IMR-90 (cell line): ENCODE measurements at regions not wholly inside any gene's neighbourhood (a gene's known extent, or its start where the extent isn't known, plus 50 kb on each side); places are given as distances from the start of the nearest gene placed in this dataset.

Experiments
- ATAC-seq: fragments of 200-7000 bp; cut with Tn5 transposase; 2 replicates; pipeline ENCODE4 v1.9.1; 2020; ENCODE audit warnings: low read depth, mild to moderate bottlenecking, moderate library complexity
- BruUV-seq: library from RNA; stranded (reverse); fragments of 400-500 nt; replicated peaks from 2 replicates; lab custom pipeline; 2021; lab: Mats Ljungman, UMichigan
- CTCF ChIA-PET: fragments of 300-600 bp; formaldehyde crosslinking; extraction: SDS; loops from one replicate; lab custom pipeline; 2021; ENCODE audit warnings: antibody characterized with exemption; lab: Yijun Ruan, JAX
- POLR2A ChIA-PET: fragments of 300-600 bp; sonication (Branson Sonifier 250); formaldehyde crosslinking; loops from one replicate; lab custom pipeline; 2022; ENCODE audit warnings: antibody characterized with exemption; ENCODE audit not compliant: unreplicated experiment; lab: Charles Lee
- DNase-seq: peaks from one replicate; pipeline ENCODE4 v3.0.0; 2013
- H2AFZ ChIP-seq: replicated peaks from 2 replicates; pipeline ENCODE3; 2013; ENCODE audit warnings: low read length, mild to moderate bottlenecking; ENCODE audit not compliant: poor library complexity
- H2AK5ac ChIP-seq: 2 replicates; pipeline ENCODE4 v1.6.1; 2013; ENCODE audit warnings: low read depth, low read length, inconsistent platforms
- H2AK9ac ChIP-seq: replicated peaks from 2 replicates; pipeline ENCODE3; 2013; ENCODE audit warnings: mild to moderate bottlenecking, low read depth, low read length, moderate library complexity; ENCODE audit not compliant: poor library complexity
- H2BK120ac ChIP-seq: 2 replicates; pipeline ENCODE4 v1.6.1; 2013; ENCODE audit warnings: low read depth, low read length, inconsistent platforms
- H2BK15ac ChIP-seq: 3 replicates; pipeline ENCODE4 v1.6.1; 2013; ENCODE audit warnings: low read depth, low read length, inconsistent platforms
- H2BK20ac ChIP-seq: 2 replicates; pipeline ENCODE4 v1.6.1; 2013; ENCODE audit warnings: low read depth, mild to moderate bottlenecking, inconsistent platforms, low read length, moderate library complexity
- H2BK5ac ChIP-seq: 2 replicates; pipeline ENCODE4 v1.6.1; 2013; ENCODE audit warnings: mild to moderate bottlenecking, low read depth, low read length, inconsistent platforms; ENCODE audit not compliant: poor library complexity, severe bottlenecking
- H3K14ac ChIP-seq: replicated peaks from 2 replicates; pipeline ENCODE4 v1.6.1; 2013; ENCODE audit warnings: low read depth, low read length, inconsistent platforms
- H3K18ac ChIP-seq: 2 replicates; pipeline ENCODE4 v1.6.1; 2013; ENCODE audit warnings: low read depth, low read length, control low read depth
- H3K23ac ChIP-seq: 2 replicates; pipeline ENCODE4 v1.6.1; 2013; ENCODE audit warnings: low read depth, low read length, inconsistent platforms
- H3K27ac ChIP-seq: 2 replicates; pipeline ENCODE4 v1.5.1; 2013; ENCODE audit warnings: mild to moderate bottlenecking, control low read depth, low read length; ENCODE audit not compliant: insufficient read depth
- H3K27me3 ChIP-seq: 2 replicates; pipeline ENCODE4 v1.6.1; 2013; ENCODE audit warnings: low read length; ENCODE audit not compliant: control insufficient read depth, insufficient read depth
- H3K36me3 ChIP-seq: 2 replicates; pipeline ENCODE4 v1.6.1; 2013; ENCODE audit warnings: low read length, mixed read lengths; ENCODE audit not compliant: control insufficient read depth, insufficient read depth
- H3K4ac ChIP-seq: 2 replicates; pipeline ENCODE4 v1.6.1; 2013; ENCODE audit warnings: low read depth, low read length, inconsistent platforms
- H3K4me1 ChIP-seq: 2 replicates; pipeline ENCODE4 v1.6.1; 2013; ENCODE audit warnings: low read length, mixed read lengths; ENCODE audit not compliant: control insufficient read depth, insufficient read depth
- H3K4me2 ChIP-seq: 2 replicates; pipeline ENCODE4 v1.6.1; 2013; ENCODE audit warnings: low read depth, mild to moderate bottlenecking, control low read depth, low read length, moderate library complexity
- H3K4me3 ChIP-seq: 2 replicates; pipeline ENCODE4 v1.5.1; 2013; ENCODE audit warnings: low read depth, mild to moderate bottlenecking, control low read depth, low read length, moderate library complexity; ENCODE audit not compliant: insufficient read depth
- H3K56ac ChIP-seq: 2 replicates; pipeline ENCODE4 v1.6.1; 2013; ENCODE audit warnings: low read length, inconsistent platforms; ENCODE audit not compliant: insufficient read depth; ENCODE audit errors: extremely low read depth
- H3K79me1 ChIP-seq, 2 experiments: 2 replicates each; pipeline ENCODE4 v1.6.1; 2013; ENCODE audit warnings: low read length in 2 of 2, inconsistent platforms in 1 of 2, low read depth in 1 of 2
- H3K9ac ChIP-seq: 2 replicates; pipeline ENCODE4 v1.6.1; 2013; ENCODE audit warnings: low read depth, low read length, control low read depth
- H3K9me1 ChIP-seq: 2 replicates; pipeline ENCODE4 v1.6.1; 2013; ENCODE audit warnings: low read length, inconsistent platforms; ENCODE audit not compliant: insufficient read depth
- H3K9me3 ChIP-seq: 2 replicates; pipeline ENCODE4 v1.6.1; 2013; ENCODE audit warnings: low read length; ENCODE audit not compliant: control insufficient read depth, insufficient read depth
- H4K20me1 ChIP-seq: 2 replicates; pipeline ENCODE4 v1.6.1; 2013; ENCODE audit warnings: low read length, inconsistent platforms; ENCODE audit not compliant: insufficient read depth
- H4K5ac ChIP-seq: 2 replicates; pipeline ENCODE4 v1.6.1; 2013; ENCODE audit warnings: mild to moderate bottlenecking, low read depth, low read length, control low read depth
- H4K8ac ChIP-seq, 2 experiments: 2 replicates each; pipeline ENCODE4 v1.6.1; 2013; ENCODE audit warnings: low read depth in 2 of 2, low read length in 2 of 2, control low read depth in 1 of 2, inconsistent platforms in 1 of 2
- H4K91ac ChIP-seq: 2 replicates; pipeline ENCODE4 v1.6.1; 2013; ENCODE audit warnings: low read depth, low read length, inconsistent platforms; ENCODE audit not compliant: insufficient read depth
- WGBS, 2 experiments: methylation state at CpG; one replicate each; pipeline versions ENCODE4 v1.1.5 to v1.1.7; 2013; ENCODE audit warnings: missing lambda C conversion rate in 2 of 2; ENCODE audit not compliant: insufficient read length in 1 of 2; ENCODE audit errors: extremely low coverage in 2 of 2; 5-methylcytosine and 5-hydroxymethylcytosine counted together
- dilution Hi-C: fragments of 300-500 bp; cut with HindIII; formaldehyde crosslinking; loops from one replicate; pipeline ENCODE4 v1.14.3; 2018; ENCODE audit warnings: low sequenced_read_pairs; ENCODE audit not compliant: unreplicated experiment
- in situ Hi-C: fragments of 300-500 bp; cut with MboI; formaldehyde crosslinking; loops from 3 replicates; pipeline ENCODE4 v1.14.3; 2019; ENCODE audit warnings: low sequenced_read_pairs, inconsistent platforms, mixed read lengths
- intact Hi-C: fragments of 100-400 bp; cut with micrococcal nuclease; formaldehyde crosslinking; loops from 2 replicates; pipeline ENCODE4 v1.10.0; 2022
- TF ChIP-seq, protein P1 (sequence below): conservative IDR thresholded peaks from 2 replicates; pipeline ENCODE4 v1.5.1; 2012; ENCODE audit warnings: mild to moderate bottlenecking, low read depth, low read length, improper control_type of control experiment

GRCh38 chr2:14232217-14232616 is 400.3 kb upstream of the LRATD1 start:
- H3K9ac ChIP-seq, result no peak overlapping the region
- no TSS peak for BruUV-seq
- H2BK20ac ChIP-seq, result no peak overlapping the region
- in situ Hi-C loops (no loop called here), intact Hi-C loops (no loop called here), dilution Hi-C loops (no loop called here)
- no peak overlapping the region for H3K14ac ChIP-seq
- ChIA-PET POLR2A (no interaction called here), CTCF (no interaction called here)
- no peak overlapping the region for H3K23ac ChIP-seq
- peaks cover 11% of the 10 kb centered on the region for H3K9me3 ChIP-seq
- DNase-seq, result no peak
- no peak overlapping the region for H3K4ac ChIP-seq
- no peak overlapping the region for H2AK5ac ChIP-seq
- H2BK5ac ChIP-seq, result no peak overlapping the region
- no peak overlapping the region for H3K18ac ChIP-seq
- no peak overlapping the region for H2BK15ac ChIP-seq
- no peak overlapping the region for H3K56ac ChIP-seq
- H3K27me3 ChIP-seq, result no peaks in the 10 kb centered on the region
- H3K4me1 ChIP-seq, result no peaks in the 10 kb centered on the region
- H4K91ac ChIP-seq, result no peak overlapping the region
- no peak overlapping the region for H3K27ac ChIP-seq
- ATAC-seq, result no peak
- H2AFZ ChIP-seq, result no peak overlapping the region
- H3K4me3 ChIP-seq, result no peak overlapping the region
- H2BK120ac ChIP-seq, result no peak overlapping the region
- no peaks in the 10 kb centered on the region for H3K79me1 ChIP-seq
- no peak overlapping the region for H4K5ac ChIP-seq
- no peaks in the 10 kb centered on the region for H4K20me1 ChIP-seq
- no peak overlapping the region for H2AK9ac ChIP-seq
- H3K9me1 ChIP-seq, result no peaks in the 10 kb centered on the region
- no peak overlapping the region for H4K8ac ChIP-seq
- TF ChIP-seq, protein P1, sequence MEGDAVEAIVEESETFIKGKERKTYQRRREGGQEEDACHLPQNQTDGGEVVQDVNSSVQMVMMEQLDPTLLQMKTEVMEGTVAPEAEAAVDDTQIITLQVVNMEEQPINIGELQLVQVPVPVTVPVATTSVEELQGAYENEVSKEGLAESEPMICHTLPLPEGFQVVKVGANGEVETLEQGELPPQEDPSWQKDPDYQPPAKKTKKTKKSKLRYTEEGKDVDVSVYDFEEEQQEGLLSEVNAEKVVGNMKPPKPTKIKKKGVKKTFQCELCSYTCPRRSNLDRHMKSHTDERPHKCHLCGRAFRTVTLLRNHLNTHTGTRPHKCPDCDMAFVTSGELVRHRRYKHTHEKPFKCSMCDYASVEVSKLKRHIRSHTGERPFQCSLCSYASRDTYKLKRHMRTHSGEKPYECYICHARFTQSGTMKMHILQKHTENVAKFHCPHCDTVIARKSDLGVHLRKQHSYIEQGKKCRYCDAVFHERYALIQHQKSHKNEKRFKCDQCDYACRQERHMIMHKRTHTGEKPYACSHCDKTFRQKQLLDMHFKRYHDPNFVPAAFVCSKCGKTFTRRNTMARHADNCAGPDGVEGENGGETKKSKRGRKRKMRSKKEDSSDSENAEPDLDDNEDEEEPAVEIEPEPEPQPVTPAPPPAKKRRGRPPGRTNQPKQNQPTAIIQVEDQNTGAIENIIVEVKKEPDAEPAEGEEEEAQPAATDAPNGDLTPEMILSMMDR, result no peak
- H3K36me3 ChIP-seq, result no peaks in the 10 kb centered on the region
- no CpG with 5 or more reads among the region's 4 CpGs for WGBS, 2 experiments
- H3K4me2 ChIP-seq, result no peak overlapping the region
